Stimulated activated naive CD4-positive, alpha-beta T cell treated with Interleukin-2 at 50 U/mL for 16 hours (primary cell): ENCODE measurements at regions not wholly inside any gene's neighbourhood (a gene's known extent, or its start where the extent isn't known, plus 50 kb on each side); places are given as distances from the start of the nearest gene placed in this dataset.
"Not testable (repeated sequence)": the region's sequence is repeated elsewhere in the genome, so short reads cannot be mapped to it uniquely, and the experiment has no call there.

Experiments used
- DNase-seq: peaks from one replicate; lab custom pipeline; 2025; lab: John Stamatoyannopoulos, UW

DNA sequence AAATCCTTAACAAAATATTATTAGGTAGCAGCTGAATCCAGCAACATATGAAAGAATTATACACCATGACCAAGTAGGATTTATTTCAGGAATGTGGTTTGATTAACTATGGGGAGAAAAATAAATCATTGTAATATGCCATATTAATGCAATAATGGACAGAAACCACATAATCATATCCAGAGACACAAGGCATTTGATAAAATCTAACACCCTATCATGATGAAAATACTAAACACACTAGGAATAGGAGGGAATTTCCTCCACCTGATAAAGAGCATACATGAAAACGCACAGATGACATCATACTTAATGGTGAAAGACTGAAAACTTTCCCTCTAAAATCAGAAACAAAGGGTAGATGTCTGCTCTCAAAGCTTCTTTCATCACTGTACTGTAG is 238.9 kb downstream of the PHLDA1 start:
- DNase-seq = no peak

DNA sequence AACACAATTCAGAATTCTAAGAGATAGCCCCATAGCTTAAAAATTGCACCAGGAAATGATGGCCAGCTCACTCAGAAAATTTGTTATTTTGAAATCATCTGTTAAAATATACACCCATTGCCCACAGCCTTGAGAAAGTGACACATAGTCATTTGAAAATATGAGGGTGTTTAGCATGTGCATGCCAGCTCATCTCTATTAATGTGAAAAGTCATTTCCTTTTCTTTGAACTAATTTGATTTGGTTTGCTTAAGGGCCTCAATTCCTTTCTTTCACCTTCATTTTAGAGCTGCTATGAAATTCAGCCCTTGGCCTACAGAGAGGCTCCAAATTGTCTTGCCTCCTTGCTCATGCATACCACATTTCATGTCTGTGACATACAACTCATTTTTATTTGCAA is 241.4 kb downstream of the PHLDA1 start:
- no peak for DNase-seq

DNA sequence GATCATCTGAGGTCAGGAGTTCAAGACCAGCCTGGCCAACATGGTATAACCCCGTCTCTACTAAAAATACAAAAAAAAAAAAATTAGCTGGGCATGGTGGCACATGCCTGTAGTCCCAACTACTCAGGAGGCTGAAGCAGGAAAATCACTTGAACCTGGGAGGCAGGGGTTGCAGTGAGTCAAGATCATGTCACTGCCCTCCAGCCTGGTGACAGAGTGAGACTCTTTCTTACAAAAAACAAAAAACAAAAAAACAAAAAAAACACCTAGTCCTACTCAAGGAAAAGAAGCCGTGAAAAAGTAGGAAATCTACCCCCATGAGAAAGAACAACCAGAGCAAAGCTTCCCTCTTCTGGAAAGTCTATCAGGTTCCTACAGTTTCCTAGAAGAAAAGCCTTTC is 244.4 kb downstream of the PHLDA1 start:
- not testable (repeated sequence) for DNase-seq

DNA sequence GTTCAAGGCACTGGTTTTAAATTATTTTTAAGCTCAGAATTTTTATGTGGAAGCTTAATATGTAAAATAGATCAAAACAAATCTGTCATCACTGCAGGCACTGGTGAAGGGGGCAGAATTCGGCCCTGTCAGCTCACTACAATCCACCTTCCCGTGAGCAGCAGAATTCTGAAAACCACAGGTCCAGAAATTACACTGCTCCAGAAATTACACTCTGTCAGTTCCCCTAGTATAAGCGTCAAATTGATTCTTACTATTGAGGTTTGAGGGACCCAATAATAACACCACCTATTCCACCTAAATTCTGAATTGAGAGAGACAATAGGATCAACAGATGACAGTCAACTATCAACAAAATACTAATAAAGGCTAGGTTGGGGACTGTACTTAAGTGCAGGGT is 245.5 kb downstream of the PHLDA1 start:
- DNase-seq = no peak

DNA sequence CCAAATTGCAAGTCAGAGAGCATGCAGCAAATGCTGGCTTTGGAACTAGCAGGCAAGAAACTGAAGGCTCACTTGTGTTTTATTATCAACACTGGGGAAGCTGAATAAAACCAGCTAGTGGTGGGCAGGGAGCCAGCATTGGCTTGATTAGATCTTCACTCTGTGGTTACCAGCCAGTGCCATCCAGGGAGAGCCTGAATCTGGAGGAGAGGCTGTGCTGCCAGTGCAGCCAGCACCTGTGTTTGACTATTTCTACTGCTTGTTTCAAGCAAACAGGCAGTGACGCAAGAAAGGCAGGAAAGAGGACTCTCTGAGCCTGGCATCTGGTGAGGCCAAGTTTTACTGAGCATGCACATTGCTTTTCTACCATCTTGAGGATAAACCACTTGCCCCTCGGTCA is 247.0 kb downstream of the PHLDA1 start:
- no peak for DNase-seq

DNA sequence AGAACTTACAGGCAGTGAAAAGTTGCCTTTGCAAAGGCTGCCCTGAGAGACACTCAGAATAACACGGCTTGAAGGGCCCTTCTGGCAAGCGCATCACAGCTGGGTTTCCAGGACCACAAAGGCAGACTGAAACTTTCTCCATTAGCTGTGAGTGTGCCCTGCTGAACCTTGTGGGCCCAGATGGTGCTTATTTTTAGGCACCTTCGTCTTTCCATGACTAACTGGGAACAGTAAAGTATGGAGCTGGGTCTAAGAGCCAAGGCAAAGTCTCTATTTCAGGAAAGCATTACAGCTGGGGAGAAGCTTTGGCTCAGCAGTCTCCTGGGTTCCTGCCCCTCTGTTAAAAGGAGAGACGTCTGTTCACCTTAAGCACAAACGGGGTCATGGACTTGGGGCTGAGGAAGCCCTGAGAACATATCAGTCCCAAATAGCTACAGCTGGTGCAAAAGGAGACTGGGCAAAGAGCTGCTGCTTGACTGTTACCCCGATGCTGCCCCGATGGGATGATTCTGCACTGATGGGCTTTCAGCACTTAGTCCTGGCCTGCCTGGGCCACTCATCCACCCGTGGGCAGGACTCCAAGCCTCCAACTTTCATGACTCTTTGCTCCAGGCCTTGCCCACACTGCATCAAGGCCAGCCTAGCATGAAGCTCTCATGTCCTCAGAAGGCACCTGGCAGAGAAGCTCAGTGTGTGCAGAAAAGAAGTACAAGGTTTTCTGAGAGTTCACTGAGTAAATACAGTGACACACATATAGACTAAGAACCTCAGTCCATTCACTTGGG is 248.3 kb downstream of the PHLDA1 start:
- no peak for DNase-seq

DNA sequence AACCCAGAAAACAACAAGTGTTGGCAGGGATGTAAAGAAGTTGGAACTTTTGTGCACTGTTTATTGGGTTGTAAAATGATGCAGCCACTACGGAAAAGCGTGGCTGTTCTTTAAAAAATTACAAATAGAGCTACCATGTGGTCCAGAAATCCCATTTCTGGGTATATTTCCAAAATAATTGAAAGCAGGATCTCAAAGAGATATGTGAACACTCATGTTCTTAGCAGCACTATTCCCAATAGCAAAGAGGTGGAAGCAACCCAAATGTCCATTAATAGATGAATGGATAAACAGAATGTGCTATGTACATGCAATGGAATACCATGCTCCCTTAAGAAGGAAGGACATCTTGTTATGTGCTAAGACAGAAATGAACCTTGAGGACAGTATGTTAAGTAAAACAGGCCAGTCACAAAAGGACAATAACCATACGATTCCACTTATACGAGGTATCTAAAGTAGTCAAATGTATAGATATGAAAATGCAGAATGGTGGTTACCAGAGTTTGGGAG is 249.5 kb downstream of the PHLDA1 start:
- no peak for DNase-seq

DNA sequence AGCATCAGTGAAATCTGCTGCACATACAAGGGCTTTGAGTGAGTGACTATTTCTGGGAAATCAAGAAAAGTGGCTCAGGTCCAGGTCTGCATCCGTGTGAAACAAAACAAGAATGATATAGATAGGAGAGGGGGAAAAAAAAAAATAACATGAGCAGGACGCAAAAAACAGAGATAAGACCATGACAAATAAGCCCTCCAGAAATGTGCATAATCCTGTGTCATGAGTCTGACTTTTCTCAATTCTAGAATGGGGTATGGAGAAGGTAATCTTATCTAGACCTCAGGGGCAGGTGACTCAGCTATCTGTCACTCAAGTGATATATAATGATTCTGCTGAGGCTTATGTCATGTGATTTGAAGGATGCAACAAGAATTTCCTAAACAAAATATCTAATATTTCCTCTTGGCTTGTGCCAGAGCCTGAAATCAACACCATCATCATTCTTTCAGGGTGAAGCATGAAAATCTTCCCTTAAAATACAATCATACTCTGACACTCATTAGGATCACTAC is 250.0 kb downstream of the PHLDA1 start:
- DNase-seq = no peak

DNA sequence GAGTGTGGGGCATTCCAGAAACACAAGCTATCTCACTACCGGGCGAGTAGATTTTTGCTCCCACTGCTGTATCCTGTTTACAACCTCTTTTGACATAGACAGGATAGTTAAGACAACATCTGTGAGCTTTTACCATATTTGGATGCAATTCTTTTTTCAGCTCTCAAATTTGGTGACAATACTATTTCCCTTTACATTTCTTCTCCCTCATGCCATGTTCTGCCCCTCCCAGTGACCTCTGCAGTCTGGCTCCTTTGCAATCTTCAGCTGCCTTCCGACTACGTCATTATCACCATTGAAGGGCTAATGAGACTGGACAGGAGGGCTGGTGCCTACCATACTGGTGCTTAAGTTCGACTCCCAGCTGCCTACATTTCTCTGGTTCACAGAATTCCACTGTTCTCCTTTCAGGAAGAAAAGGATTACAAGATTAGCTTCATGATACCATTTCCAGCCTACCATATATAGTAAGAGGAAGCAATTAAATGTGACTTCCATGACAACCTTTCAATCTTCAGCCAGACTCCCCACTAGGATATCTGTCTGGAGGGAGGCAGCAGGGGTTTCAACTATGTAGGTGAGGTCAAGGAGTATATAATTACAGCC is 251.6 kb downstream of the PHLDA1 start:
- no peak for DNase-seq

DNA sequence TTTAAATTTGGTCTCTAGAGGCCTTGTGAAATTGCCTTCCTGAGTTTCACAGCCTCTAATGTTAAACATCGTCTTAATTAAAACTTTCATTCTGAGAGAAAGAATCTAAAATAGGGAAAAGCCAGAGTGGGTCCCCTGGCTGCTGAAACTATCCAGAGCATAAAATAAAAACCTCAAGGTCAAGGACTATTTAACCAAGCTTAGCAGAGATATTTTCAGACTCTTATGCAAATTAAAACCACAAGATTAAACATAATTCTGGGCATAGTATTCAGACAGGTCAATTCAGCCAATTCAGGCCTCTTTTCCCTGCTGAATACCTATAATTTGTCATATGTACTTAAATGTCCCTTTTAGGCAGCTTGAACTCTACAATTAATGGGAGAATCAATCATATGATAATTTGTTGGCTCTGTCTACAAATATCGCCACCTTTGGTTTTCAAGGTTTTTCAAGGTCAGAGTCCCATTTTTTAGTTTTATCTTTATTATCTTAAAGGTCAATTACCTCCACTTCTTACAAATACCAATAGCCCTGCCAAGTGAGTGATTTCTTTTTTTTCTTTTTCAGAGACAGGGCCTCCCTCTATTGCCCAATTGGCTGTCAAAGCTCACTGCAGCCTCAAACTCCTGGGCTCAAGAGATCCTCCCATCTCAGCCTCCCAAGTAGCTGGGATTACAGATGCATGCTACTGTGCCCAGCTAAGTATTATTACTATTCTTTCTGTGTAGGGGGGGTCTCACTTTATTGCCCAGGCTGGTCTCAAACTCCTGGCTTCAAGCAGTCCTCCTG is 257.1 kb downstream of the PHLDA1 start:
- no peak for DNase-seq

DNA sequence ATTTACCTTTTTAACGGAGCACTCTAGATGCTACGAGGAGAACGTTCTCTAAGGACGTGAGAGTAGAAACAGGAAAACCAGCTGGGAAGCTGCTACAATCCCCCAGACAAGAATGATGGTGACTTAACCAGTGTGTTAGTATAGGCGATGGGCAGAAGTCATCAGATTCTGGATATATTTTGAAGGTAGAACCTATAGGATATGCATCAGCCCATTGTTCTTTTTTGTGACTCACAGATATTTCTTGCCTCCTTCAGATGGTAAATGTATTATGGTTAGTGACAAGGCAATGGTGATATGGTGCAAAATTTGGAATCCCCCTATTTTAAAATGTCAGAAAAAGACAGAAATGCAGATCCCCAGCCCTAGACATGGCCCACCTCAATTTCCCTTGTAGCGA is 258.2 kb downstream of the PHLDA1 start:
- DNase-seq = no peak

DNA sequence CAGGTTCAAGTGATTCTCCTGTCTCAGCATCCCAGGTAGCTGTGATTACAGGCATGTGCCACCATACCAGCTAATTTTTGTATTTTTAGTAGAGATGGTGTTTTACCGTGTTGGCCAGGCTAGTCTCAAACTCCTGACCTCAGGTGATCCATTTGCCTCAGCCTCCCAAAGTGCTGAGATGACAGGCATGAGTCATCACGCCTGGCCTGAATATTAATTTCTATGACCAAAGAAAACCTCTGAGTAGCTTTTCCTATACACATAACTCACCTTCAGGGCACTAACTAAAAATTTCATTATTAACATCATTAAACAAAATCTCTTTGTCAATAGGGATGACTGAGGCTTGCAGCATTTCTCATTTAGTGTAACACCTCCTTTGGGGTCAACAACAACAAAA is 259.6 kb upstream of the KRR1 start:
- DNase-seq = no peak

DNA sequence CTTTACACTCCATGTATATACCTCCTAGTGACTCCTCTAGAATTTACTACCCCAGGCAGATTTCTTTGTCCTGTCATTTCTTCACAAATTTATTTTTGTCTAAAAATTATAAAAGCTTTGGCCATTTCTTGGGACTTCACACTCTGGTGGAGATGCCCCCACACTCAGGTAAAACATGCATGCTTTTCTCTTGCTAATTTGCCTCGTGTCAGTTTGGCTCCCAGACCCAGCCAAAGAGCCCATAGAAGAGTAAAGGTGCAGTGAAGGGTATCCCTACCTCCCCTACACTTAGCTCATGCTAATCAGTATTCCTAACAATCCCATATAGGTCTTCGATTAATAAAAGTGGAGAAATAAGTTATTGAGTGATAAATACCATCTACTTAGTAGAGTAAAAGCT is 256.5 kb upstream of the KRR1 start:
- DNase-seq = no peak

DNA sequence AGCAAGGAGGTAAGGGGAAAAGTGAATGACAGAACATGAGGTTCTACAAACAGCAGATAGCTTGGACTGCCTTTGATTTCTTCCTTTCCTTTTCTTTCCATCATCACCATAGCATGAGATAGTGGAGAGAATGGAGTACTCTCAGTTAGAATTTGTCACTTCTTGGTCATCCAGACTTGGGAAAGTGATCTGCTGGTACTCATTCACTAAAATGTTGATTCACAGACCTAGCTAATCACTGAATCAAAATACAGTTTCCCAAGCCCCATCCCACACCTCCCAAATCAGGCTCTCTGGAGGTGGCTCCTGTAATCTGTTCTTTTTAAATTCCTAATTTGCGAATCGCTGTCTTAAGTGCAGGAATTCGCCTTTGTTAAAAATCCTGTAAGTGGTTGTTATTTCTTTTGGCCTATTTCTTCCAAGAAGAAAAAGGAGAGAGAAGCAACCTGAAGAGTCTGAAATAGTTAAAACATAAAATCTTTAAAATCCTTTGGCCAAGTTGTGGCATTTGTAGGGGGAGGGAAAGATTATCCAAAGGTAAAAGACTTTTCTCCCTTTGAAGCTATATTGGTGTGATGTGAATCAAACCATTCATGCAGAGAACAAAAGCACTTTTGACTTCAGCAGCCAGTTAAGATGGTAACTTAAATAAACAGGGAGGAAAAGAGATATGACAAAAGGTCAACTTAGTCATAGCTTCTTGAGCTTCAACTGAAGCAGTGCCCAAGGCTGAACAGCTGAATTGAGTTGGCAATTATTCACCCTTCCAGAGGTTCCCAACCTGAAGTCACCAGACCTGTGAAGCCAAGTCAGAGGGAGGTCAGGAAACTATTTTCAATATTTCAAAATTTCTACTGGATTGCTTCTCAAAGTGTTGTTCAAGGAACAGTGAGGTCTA is 255.1 kb upstream of the KRR1 start:
- no peak for DNase-seq

DNA sequence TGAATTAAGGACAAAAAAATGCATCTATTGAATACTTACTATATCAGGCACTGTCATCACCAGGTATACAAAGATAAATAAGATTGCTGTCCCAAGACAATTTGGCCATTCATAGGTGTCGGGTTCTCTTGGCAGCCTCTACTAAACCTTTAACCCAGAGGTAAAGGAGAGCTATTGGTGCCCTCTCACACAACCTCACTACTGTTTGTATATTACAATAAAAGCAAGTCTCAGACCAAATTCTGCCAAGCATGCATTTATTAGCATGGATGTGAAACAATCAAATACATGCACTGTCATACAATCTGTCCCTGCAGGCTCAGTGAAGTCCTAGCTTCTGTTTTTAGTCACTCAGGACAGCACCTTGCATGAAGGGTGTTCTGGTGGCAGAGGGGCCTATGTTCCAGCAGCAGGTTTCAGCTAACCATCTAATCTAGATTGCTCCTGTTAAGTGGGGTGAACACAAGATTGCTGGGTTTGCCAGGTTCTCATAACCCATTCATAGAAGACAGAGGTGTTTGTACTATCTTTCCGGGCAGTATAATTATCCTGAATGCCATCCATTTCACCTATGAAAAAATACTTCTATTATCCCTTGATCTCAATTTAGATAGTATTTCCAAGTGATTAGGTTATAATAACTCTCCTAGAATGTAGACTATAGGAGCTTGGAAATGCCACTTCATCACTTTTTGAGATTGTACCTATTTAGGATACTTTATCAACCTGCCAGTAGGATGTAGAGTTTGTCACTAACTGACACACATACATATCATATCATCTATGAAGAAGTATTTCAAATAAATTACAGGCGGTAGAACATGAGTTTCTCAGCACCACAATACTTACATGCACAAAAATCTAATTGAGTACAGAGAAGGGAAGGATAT is 254.0 kb upstream of the KRR1 start:
- no peak for DNase-seq

DNA sequence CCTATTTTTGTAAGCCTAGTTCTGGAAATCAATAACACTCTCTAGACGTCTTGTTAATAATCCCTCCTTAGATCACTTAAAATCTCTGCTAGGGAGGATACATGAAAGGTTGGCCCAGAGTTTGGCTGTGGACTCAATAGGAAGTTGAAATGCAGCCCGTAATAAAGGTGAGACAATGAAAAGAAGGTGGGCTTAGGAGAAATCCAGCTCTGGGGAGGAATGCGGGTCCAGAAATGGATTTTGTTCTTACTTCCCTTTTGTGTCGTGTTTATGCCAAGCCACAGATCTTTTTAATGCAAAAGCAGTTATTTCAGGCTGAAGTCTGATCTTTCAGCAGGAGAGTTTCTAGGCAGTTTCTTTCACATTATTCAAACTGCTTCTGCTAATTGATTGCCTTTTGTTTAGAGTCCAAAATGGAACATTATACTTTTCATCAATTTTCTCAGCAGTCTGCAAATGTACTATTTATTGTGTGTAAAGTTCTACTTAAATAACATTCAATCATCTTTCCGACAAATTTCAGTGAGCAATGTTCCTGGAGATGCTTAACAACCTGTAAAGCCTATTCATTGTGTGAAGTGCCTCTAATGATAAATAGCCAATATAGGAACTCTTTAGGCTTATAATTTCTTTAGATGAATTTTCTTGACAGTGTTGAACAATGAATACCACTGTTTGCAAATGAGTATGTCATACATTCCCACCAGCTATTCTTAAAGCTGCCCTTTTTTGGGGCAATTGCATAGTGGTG is 252.9 kb upstream of the KRR1 start:
- DNase-seq = no peak

DNA sequence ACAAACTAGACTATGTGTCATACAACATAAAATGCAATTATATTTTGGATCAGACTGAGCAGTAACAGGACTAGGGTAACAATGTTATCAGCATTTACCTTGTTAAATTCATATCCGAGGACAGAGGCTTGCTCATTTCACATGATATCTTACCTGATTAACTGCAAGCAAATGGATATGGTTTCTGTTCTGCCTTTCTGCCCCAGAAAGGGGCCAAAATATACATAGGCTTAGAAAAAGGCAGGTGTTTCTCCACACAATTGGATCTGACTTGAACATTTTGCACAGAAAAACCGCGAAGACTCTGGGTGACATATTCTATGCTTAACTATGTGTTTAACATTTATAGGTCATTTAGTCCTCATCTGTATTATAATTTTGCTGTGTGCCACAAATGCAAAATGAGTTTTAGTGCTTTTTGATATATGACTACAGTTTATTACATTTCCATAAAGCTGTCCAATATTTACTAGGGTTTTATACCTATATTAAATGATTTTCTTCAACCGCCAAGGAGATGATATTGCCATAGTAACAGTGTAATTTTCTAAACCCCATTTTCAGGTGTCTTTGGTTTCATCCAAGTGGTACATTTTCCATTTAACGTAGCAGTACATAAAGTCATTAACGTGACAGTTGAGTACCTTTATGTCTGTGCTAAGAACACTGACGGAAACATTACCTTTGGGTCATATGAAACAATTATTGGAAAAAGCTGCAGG is 249.3 kb upstream of the KRR1 start:
- DNase-seq = no peak

DNA sequence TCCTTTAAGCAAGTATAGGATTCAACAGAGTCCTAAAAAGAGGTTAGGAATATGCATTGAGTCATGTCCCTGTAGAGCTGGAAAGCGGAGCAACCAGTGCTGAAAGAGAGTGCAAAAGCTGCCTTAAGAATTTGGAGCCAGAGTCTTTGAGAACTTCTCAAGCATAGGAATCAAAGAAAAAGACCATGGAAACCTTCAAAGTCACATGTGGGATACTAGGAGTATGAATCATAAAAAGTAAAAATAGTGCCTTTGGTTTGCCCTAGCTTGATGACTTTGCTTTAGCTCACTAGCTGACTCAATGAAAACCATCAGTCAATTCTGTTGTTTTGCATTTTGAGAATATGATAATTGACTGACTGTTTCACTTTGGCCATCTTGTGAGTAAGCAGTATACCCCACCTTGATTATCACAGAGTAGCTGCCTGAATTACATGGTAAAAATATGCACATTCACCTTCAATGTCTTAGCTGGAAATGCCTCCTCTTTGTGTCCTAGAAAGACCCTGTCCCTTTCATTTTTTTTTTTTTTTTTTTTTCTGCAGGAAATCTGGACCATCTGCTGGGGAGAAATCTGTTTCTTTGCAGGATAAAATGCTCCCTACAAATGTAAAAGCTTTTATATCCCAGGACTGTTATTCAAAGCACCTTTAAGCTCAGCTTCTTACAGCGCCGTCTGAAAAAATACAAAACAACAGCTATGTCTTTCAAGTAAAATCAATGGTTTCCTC is 248.6 kb upstream of the KRR1 start:
- DNase-seq = no peak

DNA sequence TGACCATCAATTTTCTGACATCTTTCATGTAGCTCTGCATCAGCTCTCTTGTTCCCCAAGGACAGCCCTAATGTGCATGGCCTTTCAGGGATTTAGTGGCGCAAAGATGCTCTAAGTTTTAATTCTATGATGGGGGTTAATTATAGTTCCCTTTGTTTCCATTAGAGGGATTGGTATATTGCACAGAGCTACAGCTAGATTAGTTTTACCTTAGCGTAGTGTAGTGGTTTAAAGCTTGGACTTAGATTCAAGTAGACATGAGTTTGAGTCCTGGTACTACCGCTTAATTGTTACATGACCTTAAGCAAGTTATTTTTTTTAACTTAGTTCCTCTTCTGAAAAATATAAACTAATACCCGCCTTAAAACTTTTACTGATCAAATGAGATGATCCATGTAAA is 247.8 kb upstream of the KRR1 start:
- no peak for DNase-seq
